NOMO-1 (cell line): ENCODE measurements at regions not wholly inside any gene's neighbourhood (a gene's known extent, or its start where the extent isn't known, plus 50 kb on each side); places are given as distances from the start of the nearest gene placed in this dataset.
"Not testable (repeated sequence)": the region's sequence is repeated elsewhere in the genome, so short reads cannot be mapped to it uniquely, and the experiment has no call there.

ENCODE experiments used
- DNase-seq, 2 experiments: peaks; one replicate each; lab custom pipeline; 2025; ENCODE audit not compliant: unreplicated experiment in 2 of 2; lab: John Stamatoyannopoulos, UW

- not testable (repeated sequence) for DNase-seq
Observed at GRCh38 chr4:160746585-160746984, 1417.2 kb downstream of the FSTL5 start.

GRCh38 chr4:160772668-160773067 lies 1391.1 kb downstream of the FSTL5 start:
- DNase-seq, result no peak

GRCh38 chr4:160795216-160795615 lies 1368.6 kb downstream of the FSTL5 start:
- no peak for DNase-seq

GRCh38 chr4:160808174-160808573 lies 1355.6 kb downstream of the FSTL5 start:
- no peak for DNase-seq

GRCh38 chr4:160809576-160809975 lies 1354.2 kb downstream of the FSTL5 start:
- DNase-seq, result no peak

- no peak for DNase-seq
Observed at GRCh38 chr4:160810424-160810823, 1353.4 kb downstream of the FSTL5 start.

GRCh38 chr4:160810941-160811340 lies 1352.9 kb downstream of the FSTL5 start:
- DNase-seq, result no peak

GRCh38 chr4:160811956-160812355 lies 1351.8 kb downstream of the FSTL5 start:
- DNase-seq, result no peak

- no peak for DNase-seq
Observed at GRCh38 chr4:160814726-160815125, 1349.1 kb downstream of the FSTL5 start.

GRCh38 chr4:160818571-160818970 lies 1345.2 kb downstream of the FSTL5 start:
- DNase-seq, result no peak

GRCh38 chr4:160819791-160820190 lies 1344.0 kb downstream of the FSTL5 start:
- no peak for DNase-seq

- no peak for DNase-seq
Observed at GRCh38 chr4:160824481-160824880, 1339.3 kb downstream of the FSTL5 start.

GRCh38 chr4:160825644-160826338 lies 1338.0 kb downstream of the FSTL5 start:
- DNase-seq, result peak in 1 of 2 experiments; percentile 2

GRCh38 chr4:160826339-160826679 lies 1337.5 kb downstream of the FSTL5 start:
- no peak for DNase-seq

- DNase-seq, result no peak
Observed at GRCh38 chr4:160831165-160831922, 1332.5 kb downstream of the FSTL5 start.

- no peak for DNase-seq
Observed at GRCh38 chr4:160835789-160836188, 1328.0 kb downstream of the FSTL5 start.

GRCh38 chr4:160836431-160836830 lies 1327.4 kb downstream of the FSTL5 start:
- no peak for DNase-seq

GRCh38 chr4:160846121-160846520 lies 1317.7 kb downstream of the FSTL5 start:
- DNase-seq, result no peak

GRCh38 chr4:160847228-160847627 lies 1316.6 kb downstream of the FSTL5 start:
- DNase-seq, result no peak

GRCh38 chr4:160848489-160848888 lies 1315.3 kb downstream of the FSTL5 start:
- DNase-seq, result no peak

GRCh38 chr4:160848901-160849760 lies 1314.7 kb downstream of the FSTL5 start:
- no peak for DNase-seq
